GM19238 (cell line): ENCODE measurements at regions not wholly inside any gene's neighbourhood (a gene's known extent, or its start where the extent isn't known, plus 50 kb on each side); places are given as distances from the start of the nearest gene placed in this dataset.

Experiments used
- DNase-seq: peaks from one replicate; pipeline ENCODE4 v3.0.0; 2011; ENCODE audit warnings: low spot score; ENCODE audit not compliant: insufficient read length

- no peak for DNase-seq
Observed at GRCh38 chr4:74878323-74878722, 54.6 kb upstream of the PARM1 start.

GRCh38 chr4:74875451-74875850 lies 57.5 kb upstream of the PARM1 start:
- DNase-seq = no peak

- no peak for DNase-seq
Observed at GRCh38 chr4:74874753-74875367, 58.1 kb upstream of the PARM1 start.

GRCh38 chr4:74873545-74874301 lies 59.2 kb upstream of the PARM1 start:
- DNase-seq = peak; percentile 10

GRCh38 chr4:74858921-74859562 lies 64.7 kb upstream of the BTC start:
- no peak for DNase-seq

- DNase-seq = no peak
Observed at GRCh38 chr4:74855879-74856278, 61.6 kb upstream of the BTC start.

- no peak for DNase-seq
Observed at GRCh38 chr4:74848774-74849173, 54.5 kb upstream of the BTC start.

- DNase-seq = no peak
Observed at GRCh38 chr4:74845834-74846233, 51.5 kb upstream of the BTC start.
